CD4-positive, alpha-beta T cell treated with Interleukin-1 beta for 1 hour (primary cell): ENCODE measurements at regions not wholly inside any gene's neighbourhood (a gene's known extent, or its start where the extent isn't known, plus 50 kb on each side); places are given as distances from the start of the nearest gene placed in this dataset.

ENCODE experiments used
- DNase-seq, 2 donors: peaks; one replicate each; pipeline ENCODE4 v3.0.0-alpha.2; 2020 to 2022

- no peak for DNase-seq
These were observed 56.9 kb downstream of the SLITRK6 start for GRCh38 chr13:85742355-85742754.

GRCh38 chr13:85741017-85741416, 58.2 kb downstream of the SLITRK6 start:
- DNase-seq: no peak

- no peak for DNase-seq
These were observed 60.4 kb downstream of the SLITRK6 start for GRCh38 chr13:85738696-85739320.

GRCh38 chr13:85737952-85738351, 61.3 kb downstream of the SLITRK6 start:
- no peak for DNase-seq

- DNase-seq: no peak
These were observed 69.9 kb downstream of the SLITRK6 start for GRCh38 chr13:85729296-85729695.

- no peak for DNase-seq
These were observed 70.4 kb downstream of the SLITRK6 start for GRCh38 chr13:85728811-85729210.

- DNase-seq: no peak
These were observed 73.8 kb downstream of the SLITRK6 start for GRCh38 chr13:85725433-85725832.

GRCh38 chr13:85724546-85725432, 74.4 kb downstream of the SLITRK6 start:
- DNase-seq: no peak

- DNase-seq: no peak
These were observed 79.5 kb downstream of the SLITRK6 start for GRCh38 chr13:85719749-85720148.

GRCh38 chr13:85717921-85718320, 81.3 kb downstream of the SLITRK6 start:
- no peak for DNase-seq

- DNase-seq: no peak
These were observed 88.7 kb downstream of the SLITRK6 start for GRCh38 chr13:85710545-85710944.

GRCh38 chr13:85709721-85710120, 89.5 kb downstream of the SLITRK6 start:
- no peak for DNase-seq

GRCh38 chr13:85709072-85709471, 90.1 kb downstream of the SLITRK6 start:
- no peak for DNase-seq

GRCh38 chr13:85700906-85701305, 98.3 kb downstream of the SLITRK6 start:
- DNase-seq: no peak

GRCh38 chr13:85698256-85698655, 101.0 kb downstream of the SLITRK6 start:
- DNase-seq: no peak

- no peak for DNase-seq
These were observed 104.2 kb downstream of the SLITRK6 start for GRCh38 chr13:85694992-85695391.

- DNase-seq: no peak
These were observed 105.2 kb downstream of the SLITRK6 start for GRCh38 chr13:85693889-85694511.

- no peak for DNase-seq
These were observed 108.9 kb downstream of the SLITRK6 start for GRCh38 chr13:85690368-85690767.

GRCh38 chr13:85685436-85685835, 113.8 kb downstream of the SLITRK6 start:
- no peak for DNase-seq

- no peak for DNase-seq
These were observed 123.9 kb downstream of the SLITRK6 start for GRCh38 chr13:85675151-85675907.

GRCh38 chr13:85671336-85671735, 127.9 kb downstream of the SLITRK6 start:
- DNase-seq: no peak

- no peak for DNase-seq
These were observed 132.9 kb downstream of the SLITRK6 start for GRCh38 chr13:85666356-85666755.

- DNase-seq: no peak
These were observed 133.9 kb downstream of the SLITRK6 start for GRCh38 chr13:85665286-85665685.
